ENCODE measurements at regions not wholly inside any gene's neighbourhood (a gene's known extent, or its start where the extent isn't known, plus 50 kb on each side); places are given as distances from the start of the nearest gene placed in this dataset.

- Mint-ChIP-seq H3K4me1 (ENCODE audit: low read depth) (peaks cover 55% of the 10 kb centered on the region), H3K4me3 (no peak overlapping the region)
Observed at GRCh38 chr1:234864116-234864515, 254.1 kb upstream of the IRF2BP2 start.

GRCh38 chr1:234863551-234863971 lies 253.6 kb upstream of the IRF2BP2 start:
- H3K27me3 Mint-ChIP-seq (ENCODE audit: insufficient read depth): peaks cover 3% of the 10 kb centered on the region; the same call in 1 of the 2 replicates
- TF ChIP-seq CTCF (IDR thresholded peaks at IDR 0.05): no peak
- peaks cover 55% of the 10 kb centered on the region for H3K4me1 Mint-ChIP-seq (ENCODE audit: low read depth)
- H3K4me3 Mint-ChIP-seq: peak overlapping the region; percentile 80
- DNase-seq: peak; percentile 69
- H3K27ac Mint-ChIP-seq: peak overlapping the region; percentile 82
- peaks cover 5% of the 10 kb centered on the region for H3K9me3 Mint-ChIP-seq
- peaks cover 5% of the 10 kb centered on the region for H3K36me3 Mint-ChIP-seq (ENCODE audit: low read depth)

More at GRCh38 chr1:234864116-234864515, 254.1 kb upstream of the IRF2BP2 start:
- TF ChIP-seq CTCF (IDR thresholded peaks at IDR 0.05): no peak
- Mint-ChIP-seq H3K27me3 (ENCODE audit: insufficient read depth) (peaks cover 3% of the 10 kb centered on the region; the same call in 1 of the 2 replicates), H3K36me3 (ENCODE audit: low read depth) (peaks cover 5% of the 10 kb centered on the region), H3K27ac (peak overlapping the region; percentile 82; the same call in 1 of the 2 replicates), H3K9me3 (peaks cover 5% of the 10 kb centered on the region)
- no peak for DNase-seq

DNA sequence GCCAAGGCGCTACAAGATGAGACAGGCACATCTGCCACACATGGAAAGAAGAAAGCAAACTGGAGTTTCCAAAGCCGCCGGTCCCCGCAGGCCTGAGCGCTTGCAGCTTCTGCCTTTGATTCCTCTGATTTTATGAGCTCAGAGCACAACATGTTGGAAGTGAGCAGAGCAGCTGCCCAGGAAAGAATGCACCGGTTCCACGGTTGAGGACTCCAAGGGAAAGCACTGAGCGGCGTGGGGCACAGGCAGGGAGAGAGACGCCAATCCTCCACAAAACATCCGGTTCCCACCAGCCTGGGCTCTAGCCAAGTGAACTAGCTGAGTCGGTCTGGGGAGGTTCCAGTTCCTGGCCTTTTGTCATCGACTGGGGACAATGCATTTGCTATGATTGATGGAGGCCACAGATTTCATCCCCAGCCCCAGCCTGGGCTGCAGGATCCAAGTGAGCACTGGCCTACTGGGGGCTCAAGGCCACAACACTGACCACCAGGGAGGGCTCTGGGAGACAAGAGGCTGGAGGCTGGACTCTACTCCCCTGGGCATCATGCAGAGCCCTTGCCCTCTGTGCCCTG lies 253.1 kb upstream of the IRF2BP2 start:
- H3K27me3 Mint-ChIP-seq (ENCODE audit: insufficient read depth): peaks cover 3% of the 10 kb centered on the region; the same call in 1 of the 2 replicates
- peak overlapping the region; percentile 80 for H3K4me3 Mint-ChIP-seq
- peak overlapping the region; percentile 82 for H3K27ac Mint-ChIP-seq
- peaks cover 55% of the 10 kb centered on the region for H3K4me1 Mint-ChIP-seq (ENCODE audit: low read depth)
- H3K36me3 Mint-ChIP-seq (ENCODE audit: low read depth): peaks cover 5% of the 10 kb centered on the region
- no peak for TF ChIP-seq CTCF (IDR thresholded peaks at IDR 0.05)
- H3K9me3 Mint-ChIP-seq: peaks cover 5% of the 10 kb centered on the region
- peak; percentile 68 for DNase-seq

GRCh38 chr1:234862360-234862943 lies 252.5 kb upstream of the IRF2BP2 start:
- Mint-ChIP-seq H3K4me3 (peak overlapping the region; percentile 80), H3K27ac (peak overlapping the region; percentile 82)

GRCh38 chr1:234861761-234862160 lies 251.8 kb upstream of the IRF2BP2 start:
- Mint-ChIP-seq H3K9me3 (peaks cover 5% of the 10 kb centered on the region), H3K4me1 (ENCODE audit: low read depth) (peaks cover 45% of the 10 kb centered on the region), H3K27me3 (ENCODE audit: insufficient read depth) (no peaks in the 10 kb centered on the region; the same call in 1 of the 2 replicates), H3K4me3 (no peak overlapping the region), H3K27ac (no peak overlapping the region), H3K36me3 (ENCODE audit: low read depth) (peaks cover 5% of the 10 kb centered on the region)
- no peak for DNase-seq
- TF ChIP-seq CTCF (IDR thresholded peaks at IDR 0.05): no peak

More at GRCh38 chr1:234862360-234862943, 252.5 kb upstream of the IRF2BP2 start:
- DNase-seq: no peak
- peaks cover 3% of the 10 kb centered on the region; the same call in 1 of the 2 replicates for H3K27me3 Mint-ChIP-seq (ENCODE audit: insufficient read depth)
- no peak for TF ChIP-seq CTCF (IDR thresholded peaks at IDR 0.05)
- H3K36me3 Mint-ChIP-seq (ENCODE audit: low read depth): peaks cover 5% of the 10 kb centered on the region
- H3K9me3 Mint-ChIP-seq: peaks cover 5% of the 10 kb centered on the region
- peaks cover 52% of the 10 kb centered on the region for H3K4me1 Mint-ChIP-seq (ENCODE audit: low read depth)
